ENCODE measurements at regions not wholly inside any gene's neighbourhood (a gene's known extent, or its start where the extent isn't known, plus 50 kb on each side); places are given as distances from the start of the nearest gene placed in this dataset.

GRCh38 chr14:21978184-21978998, 304.8 kb upstream of the OR4E1 start:
- ATAC-seq (peak in 3 of 4 donors; percentile 51 to 71 (median 53)), DNase-seq (peak in 1 of 3 donors; percentile 46)
- Histone ChIP-seq H3K4me3 (no peak overlapping the region), H3K27ac (no peak overlapping the region), H3K27me3 (no peaks in the 10 kb centered on the region), H3K9me3 (no peaks in the 10 kb centered on the region), H3K4me1 (no peaks in the 10 kb centered on the region), H3K36me3 (no peaks in the 10 kb centered on the region)
- TF ChIP-seq POLR2A (IDR thresholded peaks at IDR 0.05): no peak
- TF ChIP-seq CTCF (IDR thresholded peaks at IDR 0.05): peak; percentile 16 to 75 (median 55)
- intact Hi-C loops (cut with DNase I): no loop called here
- WGBS (ENCODE audit: insufficient coverage, low coverage, low lambda C conversion rate, missing lambda C conversion rate): 10% methylated on average over 7 of the region's 11 CpGs

- H3K36me3 ChIP-seq: no peaks in the 10 kb centered on the region
- H3K4me1 ChIP-seq: no peaks in the 10 kb centered on the region
- H3K27me3 ChIP-seq: no peaks in the 10 kb centered on the region
- TF ChIP-seq CTCF (IDR thresholded peaks at IDR 0.05) (no peak), POLR2A (IDR thresholded peaks at IDR 0.05) (no peak)
- H3K9me3 ChIP-seq: no peaks in the 10 kb centered on the region
- H3K4me3 ChIP-seq: no peak overlapping the region
- DNase-seq (no peak), ATAC-seq (no peak)
- 42% methylated on average over 2 of the region's 2 CpGs for WGBS (ENCODE audit: insufficient coverage, low coverage, low lambda C conversion rate, missing lambda C conversion rate)
- intact Hi-C loops (cut with DNase I): no loop called here
- no peak overlapping the region for H3K27ac ChIP-seq
These were observed 301.1 kb upstream of the OR4E1 start for GRCh38 chr14:21974741-21975140.

GRCh38 chr14:21965042-21965441, 291.4 kb upstream of the OR4E1 start:
- no peak overlapping the region for H3K4me3 ChIP-seq
- no peaks in the 10 kb centered on the region for H3K9me3 ChIP-seq
- intact Hi-C loops (cut with DNase I): no loop called here
- DNase-seq (no peak), ATAC-seq (no peak)
- no peak overlapping the region for H3K27ac ChIP-seq
- H3K4me1 ChIP-seq: no peaks in the 10 kb centered on the region
- H3K27me3 ChIP-seq: no peaks in the 10 kb centered on the region
- 43% methylated on average over 1 of the region's 1 CpG for WGBS (ENCODE audit: insufficient coverage, low coverage, low lambda C conversion rate, missing lambda C conversion rate)
- no peak for TF ChIP-seq CTCF (IDR thresholded peaks at IDR 0.05)
- no peaks in the 10 kb centered on the region for H3K36me3 ChIP-seq

- H3K9me3 ChIP-seq: no peaks in the 10 kb centered on the region
- ATAC-seq (no peak), DNase-seq (no peak)
- TF ChIP-seq CTCF (IDR thresholded peaks at IDR 0.05): no peak
- H3K36me3 ChIP-seq: no peaks in the 10 kb centered on the region
- no peaks in the 10 kb centered on the region for H3K27me3 ChIP-seq
- no peak overlapping the region for H3K27ac ChIP-seq
- intact Hi-C loops (cut with DNase I): no loop called here
- WGBS (ENCODE audit: insufficient coverage, low coverage, low lambda C conversion rate, missing lambda C conversion rate): 33% methylated on average over 1 of the region's 1 CpG
- H3K4me1 ChIP-seq: no peaks in the 10 kb centered on the region
- no peak overlapping the region for H3K4me3 ChIP-seq
These were observed 290.6 kb upstream of the OR4E1 start for GRCh38 chr14:21964180-21964579.
